PC-9 (cell line): ENCODE measurements at regions not wholly inside any gene's neighbourhood (a gene's known extent, or its start where the extent isn't known, plus 50 kb on each side); places are given as distances from the start of the nearest gene placed in this dataset.

Experiments
- EZH2 ChIP-seq: fragments of 200-600 bp; sonication (generic); IDR thresholded peaks from 2 replicates; pipeline ENCODE4 v1.8.0; 2017; ENCODE audit warnings: antibody characterized with exemption, low read depth
- TF ChIP-seq, protein P1 (sequence below): fragments of 200-600 bp; sonication (generic); conservative IDR thresholded peaks from 2 replicates; pipeline ENCODE4 v1.6.1; 2017; ENCODE audit warnings: mixed run types, antibody characterized with exemption, mild to moderate bottlenecking, moderate library complexity

DNA sequence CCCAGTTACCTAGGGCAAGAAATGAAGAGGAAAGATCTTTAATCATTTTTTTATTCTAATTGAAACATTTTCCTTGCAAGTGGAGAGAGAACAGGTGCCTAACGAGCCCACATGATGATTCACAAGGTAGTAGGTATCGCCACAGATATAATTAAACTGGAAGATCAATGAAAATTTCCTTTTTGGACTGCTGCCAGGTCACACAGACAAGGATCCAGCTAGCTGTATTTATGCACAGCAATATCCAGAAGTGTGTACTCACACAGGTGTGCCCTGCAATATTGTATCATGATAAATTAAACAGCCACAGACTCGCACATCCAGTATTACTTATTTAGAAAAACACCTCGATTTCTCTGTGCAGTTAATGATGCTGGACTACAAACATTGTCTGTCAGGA lies 294.0 kb upstream of the SMARCA2 start:
- TF ChIP-seq, protein P1, sequence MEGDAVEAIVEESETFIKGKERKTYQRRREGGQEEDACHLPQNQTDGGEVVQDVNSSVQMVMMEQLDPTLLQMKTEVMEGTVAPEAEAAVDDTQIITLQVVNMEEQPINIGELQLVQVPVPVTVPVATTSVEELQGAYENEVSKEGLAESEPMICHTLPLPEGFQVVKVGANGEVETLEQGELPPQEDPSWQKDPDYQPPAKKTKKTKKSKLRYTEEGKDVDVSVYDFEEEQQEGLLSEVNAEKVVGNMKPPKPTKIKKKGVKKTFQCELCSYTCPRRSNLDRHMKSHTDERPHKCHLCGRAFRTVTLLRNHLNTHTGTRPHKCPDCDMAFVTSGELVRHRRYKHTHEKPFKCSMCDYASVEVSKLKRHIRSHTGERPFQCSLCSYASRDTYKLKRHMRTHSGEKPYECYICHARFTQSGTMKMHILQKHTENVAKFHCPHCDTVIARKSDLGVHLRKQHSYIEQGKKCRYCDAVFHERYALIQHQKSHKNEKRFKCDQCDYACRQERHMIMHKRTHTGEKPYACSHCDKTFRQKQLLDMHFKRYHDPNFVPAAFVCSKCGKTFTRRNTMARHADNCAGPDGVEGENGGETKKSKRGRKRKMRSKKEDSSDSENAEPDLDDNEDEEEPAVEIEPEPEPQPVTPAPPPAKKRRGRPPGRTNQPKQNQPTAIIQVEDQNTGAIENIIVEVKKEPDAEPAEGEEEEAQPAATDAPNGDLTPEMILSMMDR, result no peak
- TF ChIP-seq EZH2, result no peak
